Activated effector memory CD4-positive, alpha-beta T cell treated with anti-CD3 and anti-CD28 coated beads, Interleukin-2, amount 50 U/mL, for 16 hours (primary cell): ENCODE measurements at regions not wholly inside any gene's neighbourhood (a gene's known extent, or its start where the extent isn't known, plus 50 kb on each side); places are given as distances from the start of the nearest gene placed in this dataset.
A peak's percentile ranks its signal among the peaks of the same experiment; 100 is the strongest.

Experiments
- DNase-seq: peaks from one replicate; pipeline ENCODE4 v3.0.0-alpha.2; 2020

- DNase-seq, result no peak
Observed at GRCh38 chr6:155706341-155706740, 250.7 kb upstream of the NOX3 start.

GRCh38 chr6:155701342-155701741 lies 245.7 kb upstream of the NOX3 start:
- DNase-seq, result no peak

- DNase-seq, result no peak
Observed at GRCh38 chr6:155695495-155695894, 239.9 kb upstream of the NOX3 start.

- DNase-seq, result no peak
Observed at GRCh38 chr6:155694419-155694790, 238.8 kb upstream of the NOX3 start.

- DNase-seq, result no peak
Observed at GRCh38 chr6:155693573-155694418, 238.2 kb upstream of the NOX3 start.

- DNase-seq, result no peak
Observed at GRCh38 chr6:155690820-155691219, 235.2 kb upstream of the NOX3 start.

GRCh38 chr6:155687645-155688044 lies 232.0 kb upstream of the NOX3 start:
- DNase-seq, result no peak

GRCh38 chr6:155684416-155685196 lies 229.0 kb upstream of the NOX3 start:
- DNase-seq, result no peak

GRCh38 chr6:155678361-155678760 lies 222.7 kb upstream of the NOX3 start:
- DNase-seq, result no peak

GRCh38 chr6:155676346-155676745 lies 220.7 kb upstream of the NOX3 start:
- no peak for DNase-seq

- no peak for DNase-seq
Observed at GRCh38 chr6:155670655-155671054, 215.0 kb upstream of the NOX3 start.

GRCh38 chr6:155660251-155660977 lies 204.8 kb upstream of the NOX3 start:
- DNase-seq, result no peak

- no peak for DNase-seq
Observed at GRCh38 chr6:155656024-155656423, 200.4 kb upstream of the NOX3 start.

- no peak for DNase-seq
Observed at GRCh38 chr6:155654474-155654873, 198.8 kb upstream of the NOX3 start.

- DNase-seq, result no peak
Observed at GRCh38 chr6:155648301-155648700, 192.7 kb upstream of the NOX3 start.

- no peak for DNase-seq
Observed at GRCh38 chr6:155647354-155647753, 191.7 kb upstream of the NOX3 start.

GRCh38 chr6:155646443-155646842 lies 190.8 kb upstream of the NOX3 start:
- no peak for DNase-seq

- DNase-seq, result no peak
Observed at GRCh38 chr6:155645325-155645724, 189.7 kb upstream of the NOX3 start.

GRCh38 chr6:155641603-155642002 lies 186.0 kb upstream of the NOX3 start:
- no peak for DNase-seq

- no peak for DNase-seq
Observed at GRCh38 chr6:155638200-155638599, 182.6 kb upstream of the NOX3 start.

- DNase-seq, result no peak
Observed at GRCh38 chr6:155635416-155635815, 179.8 kb upstream of the NOX3 start.

- DNase-seq, result no peak
Observed at GRCh38 chr6:155630085-155630484, 174.4 kb upstream of the NOX3 start.

- no peak for DNase-seq
Observed at GRCh38 chr6:155629652-155630051, 174.0 kb upstream of the NOX3 start.

GRCh38 chr6:155628306-155628705 lies 172.7 kb upstream of the NOX3 start:
- DNase-seq, result peak; percentile 75
